Endothelial cell of umbilical vein (primary cell): ENCODE measurements at regions not wholly inside any gene's neighbourhood (a gene's known extent, or its start where the extent isn't known, plus 50 kb on each side); places are given as distances from the start of the nearest gene placed in this dataset.

ENCODE experiments used
- BruUV-seq: library from RNA; stranded (reverse); fragments of 400-500 nt; replicated peaks from 2 replicates; lab custom pipeline; 2021; lab: Mats Ljungman, UMichigan
- CTCF ChIA-PET: fragments of 300-600, 350-600 bp; sonication (Branson Sonifier 250); formaldehyde crosslinking; loops from one replicate; lab custom pipeline; 2021; ENCODE audit warnings: antibody characterized with exemption, inconsistent platforms; lab: Charles Lee
- POLR2A ChIA-PET: fragments of 300-600, 350-600 bp; sonication (Branson Sonifier 250); formaldehyde crosslinking; loops from one replicate; lab custom pipeline; 2021; ENCODE audit warnings: antibody characterized with exemption, inconsistent platforms; lab: Charles Lee
- DNase-seq: peaks from one replicate; pipeline ENCODE4 v3.0.0-alpha.2; 2011; ENCODE audit warnings: low read depth, low spot score
- FAIRE-seq: peaks from 2 replicates; lab custom pipeline; 2011; peaks lifted over from hg19 to GRCh38; lab: Jason Lieb, UNC
- H2AFZ ChIP-seq: 2 replicates; pipeline ENCODE4 v1.6.0; 2012; ENCODE audit warnings: low read depth, low read length, control low read depth, inconsistent platforms
- H3K27ac ChIP-seq: 2 replicates; pipeline ENCODE4 v1.5.1; 2011; ENCODE audit warnings: low read depth, mild to moderate bottlenecking, control low read depth, low read length, moderate library complexity; ENCODE audit not compliant: insufficient read depth
- H3K27me3 ChIP-seq, 2 experiments: 2 replicates each; pipeline versions ENCODE4 v1.6.0 to v1.6.1; 2011; ENCODE audit warnings: low read length in 2 of 2, mixed read lengths in 1 of 2; ENCODE audit not compliant: control insufficient read depth in 2 of 2, insufficient read depth in 2 of 2
- H3K36me3 ChIP-seq, 2 experiments: 2 replicates in 1 of 2; 3 replicates in 1 of 2; pipeline ENCODE4 v1.5.1; 2011; ENCODE audit warnings: low read length in 2 of 2, mild to moderate bottlenecking in 1 of 2, moderate library complexity in 1 of 2; ENCODE audit not compliant: control insufficient read depth in 2 of 2, insufficient read depth in 2 of 2; ENCODE audit errors: extremely low read depth in 1 of 2
- H3K4me1 ChIP-seq: 3 replicates; pipeline ENCODE4 v1.5.1; 2011; ENCODE audit warnings: mild to moderate bottlenecking, low read length; ENCODE audit not compliant: control insufficient read depth, insufficient read depth; ENCODE audit errors: extremely low read depth
- H3K4me2 ChIP-seq: 2 replicates; pipeline ENCODE4 v1.6.1; 2011; ENCODE audit warnings: low read length, control low read depth, mixed read lengths; ENCODE audit not compliant: insufficient read depth
- H3K4me3 ChIP-seq, 3 experiments: fragments of 200-600 bp in 1 of 3; sonication (generic), shearing (Covaris generic) in 1 of 3; replicated peaks in 1 of 3; 2 replicates each; pipeline ENCODE4 v1.5.1; 2011 to 2016; ENCODE audit warnings: control low read depth in 3 of 3, low read length in 3 of 3, mild to moderate bottlenecking in 2 of 3, inconsistent platforms in 1 of 3, low read depth in 1 of 3, moderate library complexity in 1 of 3; ENCODE audit not compliant: insufficient read depth in 1 of 3
- H3K79me2 ChIP-seq: 2 replicates; pipeline ENCODE4 v1.6.0; 2012; ENCODE audit warnings: low read length, inconsistent platforms; ENCODE audit not compliant: control insufficient read depth, insufficient read depth
- H3K9ac ChIP-seq: replicated peaks from 2 replicates; pipeline ENCODE3; 2011; ENCODE audit warnings: low read length, control low read depth; ENCODE audit not compliant: insufficient read depth; ENCODE audit errors: extremely low read depth
- H3K9me1 ChIP-seq: replicated peaks from 3 replicates; pipeline ENCODE4 v1.6.0; 2011; ENCODE audit warnings: mild to moderate bottlenecking, low read length; ENCODE audit not compliant: control insufficient read depth, insufficient read depth; ENCODE audit errors: extremely low read depth
- H3K9me3 ChIP-seq: replicated peaks from 2 replicates; pipeline ENCODE4 v1.5.1; 2012; ENCODE audit warnings: low read length, inconsistent platforms; ENCODE audit not compliant: control insufficient read depth, insufficient read depth
- H4K20me1 ChIP-seq: replicated peaks from 2 replicates; pipeline ENCODE3; 2011; ENCODE audit warnings: mild to moderate bottlenecking, low read length; ENCODE audit not compliant: control insufficient read depth, insufficient read depth; ENCODE audit errors: extremely low read depth
- EZH2 ChIP-seq: IDR thresholded peaks from 2 replicates; pipeline ENCODE4 v1.6.1; 2012; ENCODE audit warnings: borderline replicate concordance, low read depth, mild to moderate bottlenecking, moderate library complexity, low read length, inconsistent platforms; ENCODE audit not compliant: severe bottlenecking
- FOS ChIP-seq: IDR thresholded peaks from 2 replicates; pipeline ENCODE4 v1.6.1; 2011; ENCODE audit warnings: mild to moderate bottlenecking, low read length, moderate library complexity, borderline replicate concordance; ENCODE audit not compliant: insufficient read depth
- GATA2 ChIP-seq: IDR thresholded peaks from 2 replicates; pipeline ENCODE4 v1.7.0; 2011; ENCODE audit warnings: low read depth, mild to moderate bottlenecking, moderate library complexity, mixed read lengths, low read length; ENCODE audit not compliant: insufficient read length, insufficient read depth
- JUN ChIP-seq: IDR thresholded peaks from 2 replicates; pipeline ENCODE4 v1.6.1; 2011; ENCODE audit warnings: borderline replicate concordance, low read depth; ENCODE audit not compliant: insufficient read length, insufficient read depth
- MYC ChIP-seq: IDR thresholded peaks from one replicate; pipeline ENCODE4 v1.6.1; 2011; ENCODE audit warnings: mild to moderate bottlenecking, low read depth, low read length
- POLR2A ChIP-seq: IDR thresholded peaks from 2 replicates; pipeline ENCODE4 v1.6.1; 2012; ENCODE audit warnings: low read depth, mild to moderate bottlenecking, control low read depth, low read length
- POLR2AphosphoS5 ChIP-seq: IDR thresholded peaks from 2 replicates; pipeline ENCODE4 v1.6.1; 2012; ENCODE audit warnings: low read depth, mild to moderate bottlenecking, control low read depth, low read length, moderate library complexity; ENCODE audit not compliant: insufficient read depth
- dilution Hi-C: fragments of 300-500 bp; cut with MboI; formaldehyde crosslinking; loops from one replicate; pipeline ENCODE4 v1.15.0; 2019; ENCODE audit warnings: low sequenced_read_pairs; ENCODE audit not compliant: extremely low pct_ligation_motif_present
- intact Hi-C: fragments of 100-400 bp; cut with micrococcal nuclease; formaldehyde crosslinking; loops from one replicate; pipeline ENCODE4 v1.10.0; 2022
- TF ChIP-seq, protein P1 (sequence below), 2 donors: IDR thresholded peaks; 1 replicate in 1 of 2; 2 replicates in 1 of 2; pipeline ENCODE4 v1.5.1; 2011; ENCODE audit warnings: low read length in 2 of 2, mild to moderate bottlenecking in 2 of 2, moderate library complexity in 2 of 2, control low read depth in 1 of 2, inconsistent platforms in 1 of 2, low read depth in 1 of 2; ENCODE audit not compliant: insufficient read depth in 1 of 2; ENCODE audit errors: extremely low read depth in 1 of 2
- TF ChIP-seq, protein P2 (sequence below): IDR thresholded peaks from 2 replicates; pipeline ENCODE4 v1.6.1; 2011; ENCODE audit not compliant: insufficient read depth, insufficient read length

DNA sequence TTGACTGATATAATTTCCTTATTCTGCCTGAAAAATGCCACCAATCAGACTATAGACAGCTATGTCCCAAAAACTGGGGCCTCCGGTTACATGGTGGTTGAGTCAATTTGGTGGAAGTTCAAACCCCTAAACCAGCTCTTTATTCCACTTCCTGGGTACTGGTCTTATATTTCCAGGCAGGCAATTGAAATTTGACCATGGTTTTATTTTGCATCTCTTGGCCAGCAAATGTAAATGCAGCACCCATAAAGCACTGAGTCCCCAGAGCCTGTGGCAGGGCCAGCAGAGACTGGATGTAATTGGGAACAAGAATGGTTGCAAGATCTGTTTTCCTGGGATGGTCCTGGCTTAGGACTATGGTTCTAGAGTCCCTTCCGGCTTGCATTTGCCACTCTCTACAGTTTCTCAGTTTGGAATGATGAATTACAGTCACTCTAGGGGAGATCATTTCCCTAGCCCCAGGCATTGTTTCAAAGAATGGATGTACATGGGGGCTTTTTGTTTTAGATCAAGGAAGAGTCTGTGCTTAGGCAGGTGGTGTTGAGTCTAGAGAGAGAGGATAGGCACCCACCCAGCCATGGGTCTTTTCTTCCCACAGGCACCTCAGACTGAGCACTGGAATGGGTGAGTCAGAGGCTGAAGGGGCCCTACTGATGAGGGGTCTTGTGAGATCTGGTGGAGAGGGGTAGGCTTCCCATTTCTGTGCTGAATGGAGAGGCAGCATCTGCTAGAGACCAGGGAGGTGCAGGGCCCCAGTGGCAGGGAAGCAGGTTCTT lies 108.4 kb upstream of the CDC42EP3 start:
- FAIRE-seq (no peak), DNase-seq (no peak)
- H3K27me3 ChIP-seq = no peaks in the 10 kb centered on the region
- H3K4me2 ChIP-seq = no peak overlapping the region
- no peaks in the 10 kb centered on the region for H3K9me1 ChIP-seq
- H3K9ac ChIP-seq = no peak overlapping the region
- POLR2A ChIA-PET = no interaction called here
- no peaks in the 10 kb centered on the region for H3K36me3 ChIP-seq
- dilution Hi-C loops (no loop called here), intact Hi-C loops (loop anchor here (5.0 kb wide), 1 partner anchor 107 kb away; the partner anchor contains the start of gene CDC42EP3)
- no peak overlapping the region for H2AFZ ChIP-seq
- H3K79me2 ChIP-seq = no peaks in the 10 kb centered on the region
- no TSS peak for BruUV-seq
- peaks cover 45% of the 10 kb centered on the region for H3K4me1 ChIP-seq
- CTCF ChIA-PET = interaction anchor here (0.9 to 2.0 kb wide), 4 partner anchors 49 to 97 kb away, joined by 3 to 8 read pairs (median 5); no protein-coding TSS in a partner anchor
- no peak overlapping the region for H3K4me3 ChIP-seq
- no peak overlapping the region for H3K27ac ChIP-seq
- H3K9me3 ChIP-seq = no peaks in the 10 kb centered on the region
- no peaks in the 10 kb centered on the region for H4K20me1 ChIP-seq
- TF ChIP-seq POLR2A (no peak), EZH2 (no peak), GATA2 (no peak), POLR2AphosphoS5 (no peak), JUN (no peak), MYC (no peak), FOS (no peak)
- TF ChIP-seq, protein P1, sequence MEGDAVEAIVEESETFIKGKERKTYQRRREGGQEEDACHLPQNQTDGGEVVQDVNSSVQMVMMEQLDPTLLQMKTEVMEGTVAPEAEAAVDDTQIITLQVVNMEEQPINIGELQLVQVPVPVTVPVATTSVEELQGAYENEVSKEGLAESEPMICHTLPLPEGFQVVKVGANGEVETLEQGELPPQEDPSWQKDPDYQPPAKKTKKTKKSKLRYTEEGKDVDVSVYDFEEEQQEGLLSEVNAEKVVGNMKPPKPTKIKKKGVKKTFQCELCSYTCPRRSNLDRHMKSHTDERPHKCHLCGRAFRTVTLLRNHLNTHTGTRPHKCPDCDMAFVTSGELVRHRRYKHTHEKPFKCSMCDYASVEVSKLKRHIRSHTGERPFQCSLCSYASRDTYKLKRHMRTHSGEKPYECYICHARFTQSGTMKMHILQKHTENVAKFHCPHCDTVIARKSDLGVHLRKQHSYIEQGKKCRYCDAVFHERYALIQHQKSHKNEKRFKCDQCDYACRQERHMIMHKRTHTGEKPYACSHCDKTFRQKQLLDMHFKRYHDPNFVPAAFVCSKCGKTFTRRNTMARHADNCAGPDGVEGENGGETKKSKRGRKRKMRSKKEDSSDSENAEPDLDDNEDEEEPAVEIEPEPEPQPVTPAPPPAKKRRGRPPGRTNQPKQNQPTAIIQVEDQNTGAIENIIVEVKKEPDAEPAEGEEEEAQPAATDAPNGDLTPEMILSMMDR (IDR thresholded peaks at IDR 0.05; ENCODE audit: extremely low read depth in 1 of 2, insufficient read depth in 1 of 2, low read depth in 1 of 2, low read length in 2 of 2) = no peak
- TF ChIP-seq, protein P2, sequence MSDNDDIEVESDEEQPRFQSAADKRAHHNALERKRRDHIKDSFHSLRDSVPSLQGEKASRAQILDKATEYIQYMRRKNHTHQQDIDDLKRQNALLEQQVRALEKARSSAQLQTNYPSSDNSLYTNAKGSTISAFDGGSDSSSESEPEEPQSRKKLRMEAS = no peak
